Karpas-422 (cell line): ENCODE measurements at regions not wholly inside any gene's neighbourhood (a gene's known extent, or its start where the extent isn't known, plus 50 kb on each side); places are given as distances from the start of the nearest gene placed in this dataset.

Experiments used
- DNase-seq: peaks from one replicate; pipeline ENCODE4 v3.0.0-alpha.2; 2015
- H2AFZ ChIP-seq: fragments of 200-600 bp; sonication (generic); 2 replicates; pipeline ENCODE4 v1.6.1; 2014; ENCODE audit warnings: antibody characterized with exemption, low read length, mixed read lengths
- H3K27ac ChIP-seq: fragments of 200-600 bp; sonication (generic); 2 replicates; pipeline ENCODE4 v1.5.1; 2014; ENCODE audit warnings: mild to moderate bottlenecking, low read length, moderate library complexity
- H3K27me3 ChIP-seq: fragments of 200-600 bp; sonication (generic); 2 replicates; pipeline ENCODE4 v1.6.1; 2014; ENCODE audit warnings: low read length, mixed read lengths
- H3K36me3 ChIP-seq: fragments of 200-600 bp; sonication (generic); 2 replicates; pipeline ENCODE4 v1.6.1; 2014; ENCODE audit warnings: low read length, mixed read lengths; ENCODE audit not compliant: insufficient read depth
- H3K4me1 ChIP-seq: fragments of 200-600 bp; sonication (generic); 2 replicates; pipeline ENCODE4 v1.6.1; 2014; ENCODE audit warnings: mild to moderate bottlenecking, low read length, mixed read lengths
- H3K4me2 ChIP-seq: fragments of 200-600 bp; sonication (generic); 2 replicates; pipeline ENCODE4 v1.6.1; 2014; ENCODE audit warnings: low read length, low read depth, mild to moderate bottlenecking; ENCODE audit not compliant: poor library complexity, severe bottlenecking
- H3K4me3 ChIP-seq: fragments of 200-600 bp; sonication (generic); 2 replicates; pipeline ENCODE4 v1.5.1; 2014; ENCODE audit warnings: mild to moderate bottlenecking, antibody characterized with exemption, low read length, mixed read lengths
- H3K79me2 ChIP-seq: fragments of 200-600 bp; sonication (generic); 2 replicates; pipeline ENCODE4 v1.6.1; 2014; ENCODE audit warnings: mild to moderate bottlenecking, low read length, mixed read lengths
- H3K9ac ChIP-seq: fragments of 200-600 bp; sonication (generic); 2 replicates; pipeline ENCODE4 v1.6.0; 2014; ENCODE audit warnings: low read length
- H3K9me2 ChIP-seq: fragments of 200-600 bp; sonication (generic), shearing (Covaris generic); replicated peaks from 2 replicates; pipeline ENCODE4 v1.6.0; 2014; ENCODE audit warnings: mild to moderate bottlenecking, low read length, moderate library complexity; ENCODE audit not compliant: insufficient read depth
- H3K9me3 ChIP-seq: fragments of 300-700, 200-600 bp; sonication (generic); 2 replicates; pipeline ENCODE4 v1.6.1; 2014; ENCODE audit warnings: low read length, mixed read lengths
- H4K20me1 ChIP-seq: fragments of 200-600 bp; sonication (generic); 2 replicates; pipeline ENCODE4 v1.6.1; 2014; ENCODE audit warnings: mild to moderate bottlenecking, antibody characterized with exemption, low read length, low read depth; ENCODE audit not compliant: insufficient read depth

DNA sequence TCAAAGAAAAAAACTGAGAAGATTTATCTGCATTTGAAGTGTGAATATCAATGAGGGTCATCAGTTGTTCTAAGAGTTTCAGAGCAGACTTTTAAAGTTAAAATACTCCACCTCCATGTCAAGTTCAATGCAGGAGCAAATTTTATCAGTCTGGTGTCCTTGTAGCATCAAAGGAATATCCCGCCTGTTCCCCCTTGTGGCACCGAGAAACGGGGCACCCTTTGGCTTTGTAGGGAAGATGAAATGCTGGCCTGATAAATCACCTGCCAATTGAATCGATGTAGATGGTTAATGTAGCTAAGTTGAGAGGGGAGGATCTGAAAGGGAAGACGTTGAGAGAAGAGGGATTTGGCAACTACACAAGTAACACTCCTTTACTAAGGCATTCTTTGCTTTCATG, 714.5 kb downstream of the EFNA5 start:
- H3K79me2 ChIP-seq = no peaks in the 10 kb centered on the region
- H2AFZ ChIP-seq = no peak overlapping the region
- no peaks in the 10 kb centered on the region for H3K4me1 ChIP-seq
- H3K27ac ChIP-seq = no peak overlapping the region
- peaks cover 24% of the 10 kb centered on the region for H3K9me3 ChIP-seq
- H3K9me2 ChIP-seq = no peaks in the 10 kb centered on the region
- no peaks in the 10 kb centered on the region for H3K36me3 ChIP-seq
- DNase-seq = no peak
- H4K20me1 ChIP-seq = no peaks in the 10 kb centered on the region
- no peak overlapping the region for H3K4me2 ChIP-seq
- H3K4me3 ChIP-seq = no peak overlapping the region
- no peak overlapping the region for H3K9ac ChIP-seq
- no peaks in the 10 kb centered on the region for H3K27me3 ChIP-seq

DNA sequence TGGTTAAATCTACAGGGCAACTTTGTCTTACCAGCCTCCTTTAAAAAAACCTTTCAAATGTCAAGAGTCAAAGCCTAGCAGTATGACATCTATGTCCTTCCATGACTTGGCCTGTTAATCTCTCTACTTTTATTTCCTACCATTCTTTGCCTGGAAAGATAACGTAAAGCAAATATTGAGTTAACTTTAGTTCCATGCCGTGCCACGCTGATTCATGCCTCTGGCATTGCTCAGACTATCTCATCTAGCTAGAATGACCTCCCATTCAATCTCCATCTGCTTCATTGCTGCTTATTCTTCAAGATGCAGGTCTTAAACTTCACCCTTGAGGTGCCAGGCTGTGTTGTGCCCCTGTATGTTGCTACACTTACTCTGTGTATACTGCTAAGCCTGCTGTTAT, 729.8 kb downstream of the EFNA5 start:
- no peak overlapping the region for H2AFZ ChIP-seq

DNA sequence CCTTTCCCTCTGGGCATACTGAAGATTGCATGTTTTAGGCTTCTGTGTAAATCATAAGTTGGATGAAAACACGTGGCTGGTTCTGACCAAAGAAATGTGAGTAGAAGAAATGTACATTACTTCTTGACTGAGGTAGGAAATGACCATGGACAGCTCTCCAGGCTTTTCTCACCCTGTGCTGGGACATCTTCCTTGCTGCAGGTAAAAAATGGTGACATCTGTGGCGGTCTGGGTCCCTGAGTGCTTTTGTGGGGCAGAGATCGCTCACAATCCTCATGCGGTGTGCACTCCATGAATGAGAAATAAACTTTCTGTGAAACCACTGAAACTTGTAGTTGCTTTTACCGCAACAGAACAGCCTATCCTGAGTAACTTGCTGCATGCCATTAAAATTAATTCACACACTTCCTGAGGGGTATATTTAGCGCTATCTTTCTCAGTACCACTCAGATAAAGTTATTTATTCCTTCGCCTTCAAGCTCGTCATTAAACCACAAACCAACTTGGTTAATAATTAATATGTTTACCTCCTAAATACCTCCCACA, 730.4 kb downstream of the EFNA5 start:
- H3K9me2 ChIP-seq = no peaks in the 10 kb centered on the region
- no peak for DNase-seq
- no peaks in the 10 kb centered on the region for H3K36me3 ChIP-seq
- peaks cover 29% of the 10 kb centered on the region for H3K9me3 ChIP-seq
- no peaks in the 10 kb centered on the region for H3K4me1 ChIP-seq
- no peak overlapping the region for H3K4me3 ChIP-seq
- H2AFZ ChIP-seq = no peak overlapping the region
- no peak overlapping the region for H3K4me2 ChIP-seq
- H4K20me1 ChIP-seq = no peaks in the 10 kb centered on the region
- no peaks in the 10 kb centered on the region for H3K79me2 ChIP-seq
- no peaks in the 10 kb centered on the region for H3K27me3 ChIP-seq
- H3K9ac ChIP-seq = no peak overlapping the region
- no peak overlapping the region for H3K27ac ChIP-seq

More for the DNA sequence above, 729.8 kb downstream of the EFNA5 start:
- Histone ChIP-seq H3K9me2 (no peaks in the 10 kb centered on the region), H3K9me3 (peaks cover 34% of the 10 kb centered on the region), H3K79me2 (no peaks in the 10 kb centered on the region), H4K20me1 (no peaks in the 10 kb centered on the region), H3K4me2 (no peak overlapping the region), H3K9ac (no peak overlapping the region), H3K27ac (no peak overlapping the region), H3K36me3 (no peaks in the 10 kb centered on the region), H3K4me3 (no peak overlapping the region), H3K4me1 (no peaks in the 10 kb centered on the region), H3K27me3 (no peaks in the 10 kb centered on the region)
- no peak for DNase-seq

GRCh38 chr5:106923409-106923808, 747.3 kb downstream of the EFNA5 start:
- H3K4me2 ChIP-seq = no peak overlapping the region
- H3K9ac ChIP-seq = no peak overlapping the region
- H4K20me1 ChIP-seq = no peaks in the 10 kb centered on the region
- DNase-seq = no peak
- H3K27ac ChIP-seq = no peak overlapping the region
- H3K36me3 ChIP-seq = no peaks in the 10 kb centered on the region
- H2AFZ ChIP-seq = no peak overlapping the region
- H3K27me3 ChIP-seq = no peaks in the 10 kb centered on the region
- no peaks in the 10 kb centered on the region for H3K4me1 ChIP-seq
- H3K9me2 ChIP-seq = no peaks in the 10 kb centered on the region
- H3K9me3 ChIP-seq = peaks cover 17% of the 10 kb centered on the region
- no peaks in the 10 kb centered on the region for H3K79me2 ChIP-seq
- no peak overlapping the region for H3K4me3 ChIP-seq

GRCh38 chr5:106921567-106921966, 749.2 kb downstream of the EFNA5 start:
- H3K27me3 ChIP-seq = no peaks in the 10 kb centered on the region
- no peak overlapping the region for H3K4me2 ChIP-seq
- no peaks in the 10 kb centered on the region for H3K79me2 ChIP-seq
- peaks cover 17% of the 10 kb centered on the region for H3K9me3 ChIP-seq
- no peaks in the 10 kb centered on the region for H4K20me1 ChIP-seq
- H3K4me3 ChIP-seq = no peak overlapping the region
- H3K9ac ChIP-seq = no peak overlapping the region
- H3K4me1 ChIP-seq = no peaks in the 10 kb centered on the region
- H3K36me3 ChIP-seq = no peaks in the 10 kb centered on the region
- DNase-seq = no peak
- no peak overlapping the region for H2AFZ ChIP-seq
- no peak overlapping the region for H3K27ac ChIP-seq
- no peaks in the 10 kb centered on the region for H3K9me2 ChIP-seq

GRCh38 chr5:106910486-106910885, 760.3 kb downstream of the EFNA5 start:
- H3K4me3 ChIP-seq = no peak overlapping the region
- no peaks in the 10 kb centered on the region for H3K4me1 ChIP-seq
- H4K20me1 ChIP-seq = no peaks in the 10 kb centered on the region
- H3K4me2 ChIP-seq = no peak overlapping the region
- H2AFZ ChIP-seq = no peak overlapping the region
- DNase-seq = no peak
- H3K79me2 ChIP-seq = no peaks in the 10 kb centered on the region
- H3K27ac ChIP-seq = no peak overlapping the region
- H3K9me3 ChIP-seq = peaks cover 4% of the 10 kb centered on the region
- H3K36me3 ChIP-seq = no peaks in the 10 kb centered on the region
- no peaks in the 10 kb centered on the region for H3K9me2 ChIP-seq
- H3K9ac ChIP-seq = no peak overlapping the region
- no peaks in the 10 kb centered on the region for H3K27me3 ChIP-seq

GRCh38 chr5:106909716-106910115, 761.0 kb downstream of the EFNA5 start:
- H3K4me3 ChIP-seq = no peak overlapping the region
- no peaks in the 10 kb centered on the region for H3K27me3 ChIP-seq
- no peak overlapping the region for H3K9ac ChIP-seq
- no peaks in the 10 kb centered on the region for H4K20me1 ChIP-seq
- DNase-seq = no peak
- H3K27ac ChIP-seq = no peak overlapping the region
- no peak overlapping the region for H2AFZ ChIP-seq
- no peaks in the 10 kb centered on the region for H3K4me1 ChIP-seq
- no peaks in the 10 kb centered on the region for H3K9me2 ChIP-seq
- peaks cover 7% of the 10 kb centered on the region for H3K9me3 ChIP-seq
- H3K36me3 ChIP-seq = no peaks in the 10 kb centered on the region
- H3K79me2 ChIP-seq = no peaks in the 10 kb centered on the region
- H3K4me2 ChIP-seq = no peak overlapping the region

DNA sequence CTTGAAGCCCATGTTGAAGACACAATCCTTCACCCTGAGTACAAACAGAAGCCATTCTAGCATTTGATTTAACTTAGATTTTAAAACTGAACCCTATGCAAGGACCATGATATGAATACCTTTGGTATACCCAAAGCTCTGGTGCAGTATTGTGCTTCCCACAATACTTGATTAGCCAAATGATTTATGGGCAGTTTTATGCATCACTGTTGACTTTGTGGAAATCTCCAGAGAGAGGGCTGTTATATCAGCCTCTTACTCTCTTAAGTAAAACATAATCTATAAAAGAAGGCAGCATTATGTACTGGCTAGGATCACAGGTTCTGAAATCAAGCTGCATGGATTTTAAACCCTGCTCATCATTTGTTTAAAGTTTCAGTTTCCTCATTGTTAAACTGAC, 762.8 kb downstream of the EFNA5 start:
- Histone ChIP-seq H3K9me2 (no peaks in the 10 kb centered on the region), H3K36me3 (no peaks in the 10 kb centered on the region), H3K27me3 (no peaks in the 10 kb centered on the region), H4K20me1 (no peaks in the 10 kb centered on the region), H3K4me3 (no peak overlapping the region), H3K27ac (no peak overlapping the region), H3K9me3 (peaks cover 7% of the 10 kb centered on the region; the same call in 1 of the 2 replicates), H3K4me1 (no peaks in the 10 kb centered on the region), H3K9ac (no peak overlapping the region), H3K4me2 (no peak overlapping the region), H2AFZ (no peak overlapping the region), H3K79me2 (no peaks in the 10 kb centered on the region)
- no peak for DNase-seq

DNA sequence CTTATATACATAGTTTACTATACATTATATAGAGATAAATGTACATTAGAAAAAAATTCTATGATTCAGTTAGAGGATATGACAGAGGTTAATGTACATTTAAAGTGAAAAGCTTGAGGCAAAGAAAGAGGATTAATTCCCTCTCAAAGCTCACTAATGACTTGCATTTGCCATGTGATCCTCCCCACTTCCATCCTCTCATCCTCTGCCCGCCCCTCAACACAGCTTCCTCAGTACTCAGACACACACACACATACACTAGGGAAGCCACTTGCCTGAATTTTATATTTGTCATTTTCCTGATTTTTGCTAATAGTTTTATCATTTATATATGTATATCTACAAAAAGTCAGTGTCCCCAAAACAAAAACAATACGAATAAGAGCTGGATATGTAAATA, 764.5 kb downstream of the EFNA5 start:
- H4K20me1 ChIP-seq = no peaks in the 10 kb centered on the region
- H3K27me3 ChIP-seq = no peaks in the 10 kb centered on the region

More for the DNA sequence above, 764.5 kb downstream of the EFNA5 start:
- H3K4me2 ChIP-seq = no peak overlapping the region
- H3K27ac ChIP-seq = no peak overlapping the region
- DNase-seq = no peak
- H3K9me3 ChIP-seq = peaks cover 7% of the 10 kb centered on the region; the same call in 1 of the 2 replicates
- H3K4me3 ChIP-seq = no peak overlapping the region
- no peaks in the 10 kb centered on the region for H3K4me1 ChIP-seq
- no peaks in the 10 kb centered on the region for H3K79me2 ChIP-seq
- H3K9me2 ChIP-seq = no peaks in the 10 kb centered on the region
- no peak overlapping the region for H3K9ac ChIP-seq
- no peak overlapping the region for H2AFZ ChIP-seq
- no peaks in the 10 kb centered on the region for H3K36me3 ChIP-seq
